ENCODE measurements at regions not wholly inside any gene's neighbourhood (a gene's known extent, or its start where the extent isn't known, plus 50 kb on each side); places are given as distances from the start of the nearest gene placed in this dataset.

GRCh38 chr17:77318491-77319210, 177.9 kb downstream of the SEC14L1 start:
- TF ChIP-seq, protein P1, sequence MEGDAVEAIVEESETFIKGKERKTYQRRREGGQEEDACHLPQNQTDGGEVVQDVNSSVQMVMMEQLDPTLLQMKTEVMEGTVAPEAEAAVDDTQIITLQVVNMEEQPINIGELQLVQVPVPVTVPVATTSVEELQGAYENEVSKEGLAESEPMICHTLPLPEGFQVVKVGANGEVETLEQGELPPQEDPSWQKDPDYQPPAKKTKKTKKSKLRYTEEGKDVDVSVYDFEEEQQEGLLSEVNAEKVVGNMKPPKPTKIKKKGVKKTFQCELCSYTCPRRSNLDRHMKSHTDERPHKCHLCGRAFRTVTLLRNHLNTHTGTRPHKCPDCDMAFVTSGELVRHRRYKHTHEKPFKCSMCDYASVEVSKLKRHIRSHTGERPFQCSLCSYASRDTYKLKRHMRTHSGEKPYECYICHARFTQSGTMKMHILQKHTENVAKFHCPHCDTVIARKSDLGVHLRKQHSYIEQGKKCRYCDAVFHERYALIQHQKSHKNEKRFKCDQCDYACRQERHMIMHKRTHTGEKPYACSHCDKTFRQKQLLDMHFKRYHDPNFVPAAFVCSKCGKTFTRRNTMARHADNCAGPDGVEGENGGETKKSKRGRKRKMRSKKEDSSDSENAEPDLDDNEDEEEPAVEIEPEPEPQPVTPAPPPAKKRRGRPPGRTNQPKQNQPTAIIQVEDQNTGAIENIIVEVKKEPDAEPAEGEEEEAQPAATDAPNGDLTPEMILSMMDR (IDR thresholded peaks at IDR 0.05), result no peak
- TF ChIP-seq POLR2A (IDR thresholded peaks at IDR 0.05), result no peak
